ENCODE measurements at regions not wholly inside any gene's neighbourhood (a gene's known extent, or its start where the extent isn't known, plus 50 kb on each side); places are given as distances from the start of the nearest gene placed in this dataset.

DNA sequence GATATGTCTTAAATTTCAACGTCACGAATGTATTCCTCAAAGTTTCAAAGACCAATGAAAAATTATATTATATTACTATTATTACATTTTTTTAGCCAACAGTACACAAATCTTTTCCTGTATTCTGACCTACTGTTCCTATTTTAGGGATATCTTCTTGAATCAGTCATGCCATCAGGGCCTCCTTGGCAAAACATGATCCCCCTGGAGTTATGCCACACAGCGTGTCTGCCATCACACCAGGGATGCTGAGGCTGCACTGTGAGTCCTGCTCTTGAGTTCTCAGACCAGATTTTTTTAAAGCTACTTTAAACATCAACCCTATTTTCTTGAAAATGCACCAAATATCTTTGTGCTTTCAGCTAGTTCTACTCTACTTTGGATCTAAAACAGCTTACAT, 425.9 kb upstream of the ZNF385D start:
- Histone ChIP-seq H3K9me3 (ENCODE audit: control insufficient read depth, insufficient read depth, low read depth, low read length) (no peaks in the 10 kb centered on the region), H3K4me3 (ENCODE audit: low read depth, low read length) (no peak overlapping the region), H3K36me3 (ENCODE audit: control insufficient read depth in 2 of 2, insufficient read depth in 1 of 2, low read length in 2 of 2) (no peaks in the 10 kb centered on the region), H3K27ac (ENCODE audit: extremely low read depth, low read depth, low read length) (no peak overlapping the region), H3K4me1 (ENCODE audit: control insufficient read depth, insufficient read depth, low read length) (no peaks in the 10 kb centered on the region)
- POLR2A ChIA-PET: no interaction called here
- CTCF ChIA-PET: no interaction called here
- TF ChIP-seq ZBTB1 (tag by site-specific recombination; IDR thresholded peaks at IDR 0.05) (no peak), ZNF792 (tag by site-specific recombination; IDR thresholded peaks at IDR 0.05) (no peak), HOXA7 (CRISPR knock-in tag; IDR thresholded peaks at IDR 0.05; ENCODE audit: borderline replicate concordance) (no peak), GLIS2 (tag by site-specific recombination; IDR thresholded peaks at IDR 0.05) (no peak), ZNF664 (tag by site-specific recombination; IDR thresholded peaks at IDR 0.05) (no peak), ZNF366 (tag by site-specific recombination; conservative IDR thresholded peaks at IDR 0.05) (no peak), ZNF561 (tag by site-specific recombination; IDR thresholded peaks at IDR 0.05; ENCODE audit: borderline replicate concordance) (no peak), ZSCAN16 (tag by site-specific recombination; IDR thresholded peaks at IDR 0.05) (no peak), ZNF600 (tag by site-specific recombination; IDR thresholded peaks at IDR 0.05) (no peak)
- TF ChIP-seq, protein P1, sequence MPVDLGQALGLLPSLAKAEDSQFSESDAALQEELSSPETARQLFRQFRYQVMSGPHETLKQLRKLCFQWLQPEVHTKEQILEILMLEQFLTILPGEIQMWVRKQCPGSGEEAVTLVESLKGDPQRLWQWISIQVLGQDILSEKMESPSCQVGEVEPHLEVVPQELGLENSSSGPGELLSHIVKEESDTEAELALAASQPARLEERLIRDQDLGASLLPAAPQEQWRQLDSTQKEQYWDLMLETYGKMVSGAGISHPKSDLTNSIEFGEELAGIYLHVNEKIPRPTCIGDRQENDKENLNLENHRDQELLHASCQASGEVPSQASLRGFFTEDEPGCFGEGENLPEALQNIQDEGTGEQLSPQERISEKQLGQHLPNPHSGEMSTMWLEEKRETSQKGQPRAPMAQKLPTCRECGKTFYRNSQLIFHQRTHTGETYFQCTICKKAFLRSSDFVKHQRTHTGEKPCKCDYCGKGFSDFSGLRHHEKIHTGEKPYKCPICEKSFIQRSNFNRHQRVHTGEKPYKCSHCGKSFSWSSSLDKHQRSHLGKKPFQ (tag by site-specific recombination; IDR thresholded peaks at IDR 0.05): no peak
- TF ChIP-seq, protein P2, sequence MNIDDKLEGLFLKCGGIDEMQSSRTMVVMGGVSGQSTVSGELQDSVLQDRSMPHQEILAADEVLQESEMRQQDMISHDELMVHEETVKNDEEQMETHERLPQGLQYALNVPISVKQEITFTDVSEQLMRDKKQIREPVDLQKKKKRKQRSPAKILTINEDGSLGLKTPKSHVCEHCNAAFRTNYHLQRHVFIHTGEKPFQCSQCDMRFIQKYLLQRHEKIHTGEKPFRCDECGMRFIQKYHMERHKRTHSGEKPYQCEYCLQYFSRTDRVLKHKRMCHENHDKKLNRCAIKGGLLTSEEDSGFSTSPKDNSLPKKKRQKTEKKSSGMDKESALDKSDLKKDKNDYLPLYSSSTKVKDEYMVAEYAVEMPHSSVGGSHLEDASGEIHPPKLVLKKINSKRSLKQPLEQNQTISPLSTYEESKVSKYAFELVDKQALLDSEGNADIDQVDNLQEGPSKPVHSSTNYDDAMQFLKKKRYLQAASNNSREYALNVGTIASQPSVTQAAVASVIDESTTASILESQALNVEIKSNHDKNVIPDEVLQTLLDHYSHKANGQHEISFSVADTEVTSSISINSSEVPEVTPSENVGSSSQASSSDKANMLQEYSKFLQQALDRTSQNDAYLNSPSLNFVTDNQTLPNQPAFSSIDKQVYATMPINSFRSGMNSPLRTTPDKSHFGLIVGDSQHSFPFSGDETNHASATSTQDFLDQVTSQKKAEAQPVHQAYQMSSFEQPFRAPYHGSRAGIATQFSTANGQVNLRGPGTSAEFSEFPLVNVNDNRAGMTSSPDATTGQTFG (tag by site-specific recombination; IDR thresholded peaks at IDR 0.05; ENCODE audit: borderline replicate concordance): no peak
- TF ChIP-seq, protein P3, sequence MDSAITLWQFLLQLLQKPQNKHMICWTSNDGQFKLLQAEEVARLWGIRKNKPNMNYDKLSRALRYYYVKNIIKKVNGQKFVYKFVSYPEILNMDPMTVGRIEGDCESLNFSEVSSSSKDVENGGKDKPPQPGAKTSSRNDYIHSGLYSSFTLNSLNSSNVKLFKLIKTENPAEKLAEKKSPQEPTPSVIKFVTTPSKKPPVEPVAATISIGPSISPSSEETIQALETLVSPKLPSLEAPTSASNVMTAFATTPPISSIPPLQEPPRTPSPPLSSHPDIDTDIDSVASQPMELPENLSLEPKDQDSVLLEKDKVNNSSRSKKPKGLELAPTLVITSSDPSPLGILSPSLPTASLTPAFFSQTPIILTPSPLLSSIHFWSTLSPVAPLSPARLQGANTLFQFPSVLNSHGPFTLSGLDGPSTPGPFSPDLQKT (IDR thresholded peaks at IDR 0.05; ENCODE audit: borderline replicate concordance, low read depth, low read length): no peak

DNA sequence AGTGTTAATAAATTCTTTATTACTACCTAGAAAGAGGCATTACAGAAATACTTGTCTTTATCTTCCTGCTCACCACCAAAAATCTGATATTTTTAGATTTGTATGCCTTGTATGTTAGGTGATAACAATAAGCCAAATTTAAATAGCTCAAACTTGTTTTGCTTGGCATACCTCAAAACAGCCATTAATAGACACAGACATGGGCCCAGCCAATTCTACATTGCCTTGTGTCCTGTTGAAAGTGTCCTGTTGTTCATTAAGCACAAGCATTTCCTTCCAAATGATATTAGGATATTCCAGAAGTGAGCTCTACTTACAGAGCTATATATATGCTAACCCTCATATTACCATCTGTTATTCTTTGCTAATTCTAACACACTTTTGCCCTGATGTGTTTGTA, 438.6 kb upstream of the ZNF385D start:
- ChIA-PET POLR2A (no interaction called here), CTCF (no interaction called here)
- Histone ChIP-seq H3K36me3 (ENCODE audit: control insufficient read depth in 2 of 2, insufficient read depth in 1 of 2, low read length in 2 of 2) (no peaks in the 10 kb centered on the region), H3K27ac (ENCODE audit: extremely low read depth, low read depth, low read length) (no peak overlapping the region), H3K4me3 (ENCODE audit: low read depth, low read length) (no peak overlapping the region), H3K4me1 (ENCODE audit: control insufficient read depth, insufficient read depth, low read length) (no peaks in the 10 kb centered on the region), H3K9me3 (ENCODE audit: control insufficient read depth, insufficient read depth, low read depth, low read length) (no peaks in the 10 kb centered on the region)
- no peak for TF ChIP-seq ZNF24 (tag by site-specific recombination; IDR thresholded peaks at IDR 0.05)
- no peak for TF ChIP-seq SALL2 (tag by site-specific recombination; IDR thresholded peaks at IDR 0.05; ENCODE audit: borderline replicate concordance)
- no peak for TF ChIP-seq KLF8 (tag by site-specific recombination; IDR thresholded peaks at IDR 0.05)
- TF ChIP-seq, protein P4, sequence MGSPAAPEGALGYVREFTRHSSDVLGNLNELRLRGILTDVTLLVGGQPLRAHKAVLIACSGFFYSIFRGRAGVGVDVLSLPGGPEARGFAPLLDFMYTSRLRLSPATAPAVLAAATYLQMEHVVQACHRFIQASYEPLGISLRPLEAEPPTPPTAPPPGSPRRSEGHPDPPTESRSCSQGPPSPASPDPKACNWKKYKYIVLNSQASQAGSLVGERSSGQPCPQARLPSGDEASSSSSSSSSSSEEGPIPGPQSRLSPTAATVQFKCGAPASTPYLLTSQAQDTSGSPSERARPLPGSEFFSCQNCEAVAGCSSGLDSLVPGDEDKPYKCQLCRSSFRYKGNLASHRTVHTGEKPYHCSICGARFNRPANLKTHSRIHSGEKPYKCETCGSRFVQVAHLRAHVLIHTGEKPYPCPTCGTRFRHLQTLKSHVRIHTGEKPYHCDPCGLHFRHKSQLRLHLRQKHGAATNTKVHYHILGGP (tag by site-specific recombination; IDR thresholded peaks at IDR 0.05): no peak
- no peak for TF ChIP-seq ZNF37A (tag by site-specific recombination; IDR thresholded peaks at IDR 0.05)
- TF ChIP-seq ZNF544 (tag by site-specific recombination; IDR thresholded peaks at IDR 0.05): no peak

All from HEK293 (cell line).